ENCODE measurements at regions not wholly inside any gene's neighbourhood (a gene's known extent, or its start where the extent isn't known, plus 50 kb on each side); places are given as distances from the start of the nearest gene placed in this dataset.

- no peaks in the 10 kb centered on the region for H3F3A ChIP-seq (ENCODE audit: insufficient read depth, low read length)
- no peak overlapping the region for H3K9ac ChIP-seq (ENCODE audit: low read length)
- H2AFZ ChIP-seq (ENCODE audit: low read length) = no peak overlapping the region
- no peak overlapping the region for H3K4me3 ChIP-seq (ENCODE audit: low read length)
- no peak for TF ChIP-seq EZH2phosphoT487 (IDR thresholded peaks at IDR 0.05; ENCODE audit: low read length)
- no peak for TF ChIP-seq EZH2 (optimal IDR thresholded peaks at IDR 0.05; ENCODE audit: low read depth, low read length)
- no peak for TF ChIP-seq CTCF (IDR thresholded peaks at IDR 0.05; ENCODE audit: low read length)
- no peaks in the 10 kb centered on the region for H3K36me3 ChIP-seq (replicated peaks; ENCODE audit: insufficient read depth, low read length)
- H3K9me2 ChIP-seq (replicated peaks; ENCODE audit: insufficient read depth, low read length) = no peaks in the 10 kb centered on the region
- H3K4me1 ChIP-seq (ENCODE audit: low read length) = no peaks in the 10 kb centered on the region
- H3K79me2 ChIP-seq (ENCODE audit: low read length) = no peaks in the 10 kb centered on the region
- no peak overlapping the region for H3K4me2 ChIP-seq (ENCODE audit: low read depth, low read length)
- DNase-seq = no peak
- H3K27me3 ChIP-seq (replicated peaks; ENCODE audit: insufficient read depth, low read length) = no peaks in the 10 kb centered on the region
- H4K20me1 ChIP-seq (ENCODE audit: insufficient read depth, low read length) = no peaks in the 10 kb centered on the region
- H3K27ac ChIP-seq (ENCODE audit: low read length) = no peak overlapping the region
- no peaks in the 10 kb centered on the region for H3K9me3 ChIP-seq (replicated peaks; ENCODE audit: insufficient read depth, low read length)
Observed at GRCh38 chr10:37643187-37643586, 214.2 kb downstream of the ZNF248 start.

- Histone ChIP-seq H3K9me3 (replicated peaks; ENCODE audit: insufficient read depth, low read length) (no peaks in the 10 kb centered on the region), H2AFZ (ENCODE audit: low read length) (no peak overlapping the region), H3K9me2 (replicated peaks; ENCODE audit: insufficient read depth, low read length) (no peaks in the 10 kb centered on the region), H3K27ac (ENCODE audit: low read length) (no peak overlapping the region), H3K4me3 (ENCODE audit: low read length) (no peak overlapping the region), H3K4me2 (ENCODE audit: low read depth, low read length) (no peak overlapping the region), H3K27me3 (replicated peaks; ENCODE audit: insufficient read depth, low read length) (no peaks in the 10 kb centered on the region), H3K79me2 (ENCODE audit: low read length) (no peaks in the 10 kb centered on the region), H3K36me3 (replicated peaks; ENCODE audit: insufficient read depth, low read length) (no peaks in the 10 kb centered on the region), H3K4me1 (ENCODE audit: low read length) (no peaks in the 10 kb centered on the region), H3K9ac (ENCODE audit: low read length) (no peak overlapping the region), H4K20me1 (ENCODE audit: insufficient read depth, low read length) (no peaks in the 10 kb centered on the region), H3F3A (ENCODE audit: insufficient read depth, low read length) (no peaks in the 10 kb centered on the region)
- TF ChIP-seq CTCF (IDR thresholded peaks at IDR 0.05; ENCODE audit: low read length) (no peak), EZH2phosphoT487 (IDR thresholded peaks at IDR 0.05; ENCODE audit: low read length) (no peak), EZH2 (optimal IDR thresholded peaks at IDR 0.05; ENCODE audit: low read depth, low read length) (no peak)
- DNase-seq = no peak
Observed at GRCh38 chr10:37640301-37640700, 217.1 kb downstream of the ZNF248 start.

GRCh38 chr10:37639200-37639599, 218.2 kb downstream of the ZNF248 start:
- H3K4me2 ChIP-seq (ENCODE audit: low read depth, low read length) = no peak overlapping the region
- no peaks in the 10 kb centered on the region for H3K9me3 ChIP-seq (replicated peaks; ENCODE audit: insufficient read depth, low read length)
- H3K4me3 ChIP-seq (ENCODE audit: low read length) = no peak overlapping the region
- no peak for DNase-seq
- H4K20me1 ChIP-seq (ENCODE audit: insufficient read depth, low read length) = no peaks in the 10 kb centered on the region
- H3K27ac ChIP-seq (ENCODE audit: low read length) = no peak overlapping the region
- no peak overlapping the region for H3K9ac ChIP-seq (ENCODE audit: low read length)
- no peaks in the 10 kb centered on the region for H3K4me1 ChIP-seq (ENCODE audit: low read length)
- no peaks in the 10 kb centered on the region for H3F3A ChIP-seq (ENCODE audit: insufficient read depth, low read length)
- no peaks in the 10 kb centered on the region for H3K36me3 ChIP-seq (replicated peaks; ENCODE audit: insufficient read depth, low read length)
- no peak overlapping the region for H2AFZ ChIP-seq (ENCODE audit: low read length)
- no peak for TF ChIP-seq EZH2 (optimal IDR thresholded peaks at IDR 0.05; ENCODE audit: low read depth, low read length)
- TF ChIP-seq EZH2phosphoT487 (IDR thresholded peaks at IDR 0.05; ENCODE audit: low read length) = no peak
- TF ChIP-seq CTCF (IDR thresholded peaks at IDR 0.05; ENCODE audit: low read length) = no peak
- H3K9me2 ChIP-seq (replicated peaks; ENCODE audit: insufficient read depth, low read length) = no peaks in the 10 kb centered on the region
- H3K79me2 ChIP-seq (ENCODE audit: low read length) = no peaks in the 10 kb centered on the region
- H3K27me3 ChIP-seq (replicated peaks; ENCODE audit: insufficient read depth, low read length) = no peaks in the 10 kb centered on the region

Measured in MM.1S (cell line).